Vagina (tissue), 2 donors: ENCODE measurements at regions not wholly inside any gene's neighbourhood (a gene's known extent, or its start where the extent isn't known, plus 50 kb on each side); places are given as distances from the start of the nearest gene placed in this dataset.
"Not testable (repeated sequence)": the region's sequence is repeated elsewhere in the genome, so short reads cannot be mapped to it uniquely, and the experiment has no call there.

Experiments used
- DNase-seq, 2 donors: peaks; one replicate each; pipeline ENCODE4 v3.0.0-alpha.2; 2017; ENCODE audit errors: extremely low spot score in 2 of 2
- H3K27ac ChIP-seq: fragments of 200-600 bp; sonication (generic); one replicate; pipeline ENCODE4 v1.5.1; 2019
- H3K27me3 ChIP-seq: fragments of 200-600 bp; sonication (generic); one replicate; pipeline ENCODE4 v1.5.1; 2019
- H3K36me3 ChIP-seq, 2 donors: fragments of 200-600 bp; sonication (generic); one replicate each; pipeline ENCODE4 v1.5.1; 2017 to 2019
- H3K4me1 ChIP-seq: fragments of 200-600 bp; sonication (generic); one replicate; pipeline ENCODE4 v1.5.1; 2019
- H3K4me3 ChIP-seq, 2 donors: fragments of 200-600 bp; sonication (generic); 1 replicate in 1 of 2; 2 replicates in 1 of 2; pipeline ENCODE4 v1.5.1; 2016 to 2019
- H3K9me3 ChIP-seq: fragments of 200-600 bp; sonication (generic); one replicate; pipeline ENCODE4 v1.5.1; 2019
- CTCF ChIP-seq, 3 experiments: fragments of 450-650 bp in 2 of 3; fragments of 200-600 bp in 1 of 3; sonication (generic) in 1 of 3; IDR thresholded peaks; one replicate each; pipeline ENCODE4 v1.5.1; 2017 to 2019; ENCODE audit warnings: antibody characterized with exemption in 3 of 3, mild to moderate bottlenecking in 2 of 3, moderate library complexity in 2 of 3
- POLR2A ChIP-seq, 2 donors: fragments of 450-650 bp; IDR thresholded peaks; one replicate each; pipeline ENCODE4 v1.6.1; 2017; ENCODE audit warnings: antibody characterized with exemption in 2 of 2, mild to moderate bottlenecking in 2 of 2, moderate library complexity in 2 of 2
- POLR2AphosphoS5 ChIP-seq, 2 donors: sonication (generic); formaldehyde crosslinking; IDR thresholded peaks; one replicate each; pipeline ENCODE4 v1.9.0; 2017; ENCODE audit warnings: antibody characterized with exemption in 2 of 2, mild to moderate bottlenecking in 2 of 2, low read depth in 1 of 2; ENCODE audit not compliant: insufficient read depth in 1 of 2
- intact Hi-C: fragments of 100-400 bp; cut with DNase I; formaldehyde crosslinking; loops from one replicate; pipeline ENCODE4 v1.15.1; 2023

GRCh38 chr6:19722999-19723398 is 114.2 kb upstream of the ID4 start:
- H3K27ac ChIP-seq = peak overlapping the region; percentile 64
- intact Hi-C loops = no loop called here
- no peak for TF ChIP-seq POLR2A (IDR thresholded peaks at IDR 0.05)
- no peak for TF ChIP-seq POLR2AphosphoS5 (IDR thresholded peaks at IDR 0.05; ENCODE audit: insufficient read depth in 1 of 2, low read depth in 1 of 2)
- TF ChIP-seq CTCF (IDR thresholded peaks at IDR 0.05) = no peak
- H3K4me1 ChIP-seq = peaks cover 20% of the 10 kb centered on the region
- H3K4me3 ChIP-seq = no peak overlapping the region
- no peak for DNase-seq
- no peaks in the 10 kb centered on the region for H3K27me3 ChIP-seq
- H3K9me3 ChIP-seq = no peaks in the 10 kb centered on the region
- H3K36me3 ChIP-seq = no peaks in the 10 kb centered on the region

GRCh38 chr6:19723545-19723944 is 113.6 kb upstream of the ID4 start:
- intact Hi-C loops = no loop called here
- Histone ChIP-seq H3K9me3 (no peaks in the 10 kb centered on the region), H3K4me1 (peaks cover 20% of the 10 kb centered on the region), H3K4me3 (no peak overlapping the region), H3K36me3 (no peaks in the 10 kb centered on the region), H3K27ac (peak overlapping the region; percentile 64), H3K27me3 (no peaks in the 10 kb centered on the region)
- no peak for DNase-seq
- no peak for TF ChIP-seq POLR2A (IDR thresholded peaks at IDR 0.05)
- TF ChIP-seq CTCF (IDR thresholded peaks at IDR 0.05) = no peak
- TF ChIP-seq POLR2AphosphoS5 (IDR thresholded peaks at IDR 0.05; ENCODE audit: insufficient read depth in 1 of 2, low read depth in 1 of 2) = peak in 1 of 2 donors; percentile 66

- H3K27me3 ChIP-seq, H3K9me3 ChIP-seq, intact Hi-C loops, H3K36me3 ChIP-seq, H3K27ac ChIP-seq, H3K4me1 ChIP-seq, H3K4me3 ChIP-seq, DNase-seq: not testable (repeated sequence)
These were observed 111.7 kb upstream of the ID4 start for GRCh38 chr6:19725436-19725835.

- Histone ChIP-seq H3K36me3 (no peaks in the 10 kb centered on the region), H3K4me3 (no peak overlapping the region), H3K27ac (no peak overlapping the region), H3K9me3 (no peaks in the 10 kb centered on the region), H3K4me1 (no peaks in the 10 kb centered on the region), H3K27me3 (no peaks in the 10 kb centered on the region)
- intact Hi-C loops = no loop called here
- TF ChIP-seq POLR2A (IDR thresholded peaks at IDR 0.05) = no peak
- TF ChIP-seq CTCF (IDR thresholded peaks at IDR 0.05) = no peak
- no peak for TF ChIP-seq POLR2AphosphoS5 (IDR thresholded peaks at IDR 0.05; ENCODE audit: insufficient read depth in 1 of 2, low read depth in 1 of 2)
- no peak for DNase-seq
These were observed 105.9 kb upstream of the ID4 start for GRCh38 chr6:19731282-19731681.

- no peak overlapping the region for H3K4me3 ChIP-seq
- no peak for TF ChIP-seq CTCF (IDR thresholded peaks at IDR 0.05)
- TF ChIP-seq POLR2AphosphoS5 (IDR thresholded peaks at IDR 0.05; ENCODE audit: insufficient read depth in 1 of 2, low read depth in 1 of 2) = no peak
- TF ChIP-seq POLR2A (IDR thresholded peaks at IDR 0.05) = no peak
- no peak for DNase-seq
- H3K4me1 ChIP-seq = no peaks in the 10 kb centered on the region
- H3K9me3 ChIP-seq = no peaks in the 10 kb centered on the region
- H3K27ac ChIP-seq = no peak overlapping the region
- no peaks in the 10 kb centered on the region for H3K27me3 ChIP-seq
- no peaks in the 10 kb centered on the region for H3K36me3 ChIP-seq
- intact Hi-C loops = no loop called here
These were observed 103.1 kb upstream of the ID4 start for GRCh38 chr6:19734061-19734460.

- H3K36me3 ChIP-seq = no peaks in the 10 kb centered on the region
- no peaks in the 10 kb centered on the region for H3K4me1 ChIP-seq
- no peak overlapping the region for H3K27ac ChIP-seq
- no peak overlapping the region for H3K4me3 ChIP-seq
- TF ChIP-seq CTCF (IDR thresholded peaks at IDR 0.05) (no peak), POLR2A (IDR thresholded peaks at IDR 0.05) (no peak), POLR2AphosphoS5 (IDR thresholded peaks at IDR 0.05; ENCODE audit: insufficient read depth in 1 of 2, low read depth in 1 of 2) (no peak)
- no peak for DNase-seq
- intact Hi-C loops = no loop called here
- H3K9me3 ChIP-seq = no peaks in the 10 kb centered on the region
- no peaks in the 10 kb centered on the region for H3K27me3 ChIP-seq
These were observed 102.7 kb upstream of the ID4 start for GRCh38 chr6:19734519-19734918.
